ENCODE measurements at regions not wholly inside any gene's neighbourhood (a gene's known extent, or its start where the extent isn't known, plus 50 kb on each side); places are given as distances from the start of the nearest gene placed in this dataset.
A peak's percentile ranks its signal among the peaks of the same experiment; 100 is the strongest.

DNA sequence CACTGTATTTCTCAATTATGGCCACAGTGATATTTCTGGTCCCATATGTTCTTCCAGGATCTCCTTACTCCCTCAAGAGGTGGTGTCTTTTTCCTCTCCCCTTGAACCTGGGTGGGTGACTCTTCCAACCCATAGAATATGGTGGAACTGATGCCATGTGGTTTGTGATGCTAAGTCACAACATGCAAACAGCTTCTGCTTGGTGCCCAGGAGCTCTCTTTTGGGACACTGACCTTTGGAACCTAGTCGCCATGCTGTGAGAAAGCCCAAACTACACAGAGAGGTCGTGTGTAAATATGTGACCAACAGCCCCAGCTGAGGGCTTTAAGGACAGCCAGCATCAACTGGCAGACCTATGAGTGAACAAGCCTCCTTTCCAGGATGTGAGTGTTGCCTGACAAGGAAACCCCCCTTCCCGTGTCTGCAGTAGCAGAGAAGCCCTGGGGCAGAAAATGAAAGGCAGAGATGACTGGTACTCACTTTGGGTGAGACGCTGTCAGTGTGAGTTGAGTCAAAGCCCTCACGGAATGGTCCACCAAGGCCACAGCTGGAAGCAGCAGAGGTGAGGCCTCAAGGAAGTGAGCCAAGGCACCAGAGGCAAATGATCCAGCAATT is 223.4 kb downstream of the BCOR start:
- H3K27me3 Mint-ChIP-seq (ENCODE audit: low read depth), result no peaks in the 10 kb centered on the region
- peak overlapping the region; percentile 94 for H3K27ac Mint-ChIP-seq
- peak overlapping the region; percentile 35 for H3K4me3 Mint-ChIP-seq
- H3K36me3 Mint-ChIP-seq (ENCODE audit: low read depth), result peaks cover 10% of the 10 kb centered on the region
- peaks cover 36% of the 10 kb centered on the region for H3K4me1 Mint-ChIP-seq (ENCODE audit: low read depth)
- H3K9me3 Mint-ChIP-seq, result peaks cover 2% of the 10 kb centered on the region

DNA sequence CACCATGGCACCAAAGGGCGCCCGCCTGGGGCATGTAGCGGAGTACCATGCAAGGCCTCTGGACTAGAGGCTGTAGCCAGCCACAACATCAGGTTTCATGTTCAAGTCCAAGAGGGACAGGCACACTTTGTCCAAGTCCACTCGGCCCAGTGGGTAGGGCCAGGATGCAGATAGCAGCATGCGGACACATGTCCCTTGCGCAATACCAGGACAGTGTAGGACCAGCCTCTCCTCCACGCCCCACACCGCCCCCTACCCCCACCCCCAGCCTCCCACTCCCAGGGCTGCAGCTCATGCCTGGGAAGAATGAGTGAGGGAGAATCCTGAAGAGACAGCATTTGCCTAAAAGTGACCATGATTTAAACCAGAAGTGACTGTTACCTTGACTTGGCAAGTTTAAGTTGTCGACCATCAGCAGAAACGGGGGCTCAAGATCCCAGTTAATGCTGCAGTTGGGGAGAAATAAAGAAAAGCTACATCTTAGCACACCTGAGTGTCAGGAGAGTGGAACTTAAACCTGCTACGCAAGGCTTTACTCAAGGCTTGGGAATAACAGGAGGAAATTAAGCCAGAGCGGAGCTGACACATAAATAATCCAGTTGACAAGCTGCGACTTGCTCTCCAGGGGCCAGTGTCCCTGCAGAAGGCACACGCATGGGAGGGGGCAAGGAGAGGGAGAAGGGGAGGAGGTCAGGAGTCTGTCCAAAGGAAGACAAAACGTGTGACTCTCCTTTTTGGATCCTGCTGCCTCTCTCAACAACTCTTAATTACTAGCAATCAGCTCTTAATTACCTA is 221.7 kb downstream of the BCOR start:
- no peaks in the 10 kb centered on the region for H3K27me3 Mint-ChIP-seq (ENCODE audit: low read depth)
- peaks cover 10% of the 10 kb centered on the region for H3K36me3 Mint-ChIP-seq (ENCODE audit: low read depth)
- H3K4me3 Mint-ChIP-seq, result no peak overlapping the region
- H3K27ac Mint-ChIP-seq, result no peak overlapping the region
- H3K9me3 Mint-ChIP-seq, result peaks cover 2% of the 10 kb centered on the region
- peaks cover 26% of the 10 kb centered on the region for H3K4me1 Mint-ChIP-seq (ENCODE audit: low read depth)

DNA sequence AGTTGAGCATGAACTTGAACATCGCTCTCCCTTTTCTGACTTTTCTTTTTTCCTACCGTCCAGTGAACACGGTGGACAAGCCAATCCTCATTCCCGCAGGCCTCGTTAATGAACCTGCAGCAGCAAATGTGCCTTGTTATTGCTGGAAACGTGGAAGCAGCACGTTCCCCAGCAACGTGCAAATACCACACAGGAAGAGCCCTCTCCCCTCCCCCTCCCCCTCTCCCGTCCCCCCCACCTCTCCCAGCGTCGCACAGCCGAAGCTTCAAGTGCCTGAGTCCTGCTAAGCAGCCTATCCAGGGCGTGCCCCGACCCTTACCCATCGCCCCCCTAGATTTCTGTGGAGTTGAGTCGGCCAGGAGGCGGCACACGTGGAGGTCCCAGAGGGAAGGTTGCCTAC is 219.9 kb downstream of the BCOR start:
- Mint-ChIP-seq H3K27ac (no peak overlapping the region), H3K4me1 (ENCODE audit: low read depth) (peaks cover 17% of the 10 kb centered on the region), H3K36me3 (ENCODE audit: low read depth) (peaks cover 6% of the 10 kb centered on the region), H3K9me3 (peaks cover 7% of the 10 kb centered on the region), H3K4me3 (no peak overlapping the region), H3K27me3 (ENCODE audit: low read depth) (no peaks in the 10 kb centered on the region)

DNA sequence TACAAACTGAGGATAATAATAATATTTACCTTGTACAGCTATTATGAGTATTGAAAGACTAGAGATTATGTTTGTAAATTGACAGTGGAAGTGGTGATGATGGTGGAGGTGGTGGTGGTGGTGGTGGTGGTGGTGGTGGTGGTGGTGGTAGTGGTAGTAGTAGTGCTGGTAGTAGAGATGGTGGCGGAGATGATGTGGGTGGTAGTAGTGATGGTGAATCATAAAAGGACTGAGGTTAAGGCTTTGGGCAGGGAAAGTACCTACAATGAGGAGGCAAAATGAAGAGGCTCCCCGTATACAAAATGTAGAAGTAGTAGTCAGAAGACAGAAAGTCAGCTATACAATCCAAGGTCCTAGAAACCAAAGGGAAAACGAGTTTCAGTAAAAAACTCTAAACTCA is 214.1 kb downstream of the BCOR start:
- Mint-ChIP-seq H3K27ac (peak overlapping the region; percentile 91), H3K27me3 (ENCODE audit: low read depth) (peaks cover 6% of the 10 kb centered on the region), H3K9me3 (peaks cover 16% of the 10 kb centered on the region), H3K4me3 (peak overlapping the region; percentile 52), H3K4me1 (ENCODE audit: low read depth) (peaks cover 20% of the 10 kb centered on the region), H3K36me3 (ENCODE audit: low read depth) (peaks cover 10% of the 10 kb centered on the region)

DNA sequence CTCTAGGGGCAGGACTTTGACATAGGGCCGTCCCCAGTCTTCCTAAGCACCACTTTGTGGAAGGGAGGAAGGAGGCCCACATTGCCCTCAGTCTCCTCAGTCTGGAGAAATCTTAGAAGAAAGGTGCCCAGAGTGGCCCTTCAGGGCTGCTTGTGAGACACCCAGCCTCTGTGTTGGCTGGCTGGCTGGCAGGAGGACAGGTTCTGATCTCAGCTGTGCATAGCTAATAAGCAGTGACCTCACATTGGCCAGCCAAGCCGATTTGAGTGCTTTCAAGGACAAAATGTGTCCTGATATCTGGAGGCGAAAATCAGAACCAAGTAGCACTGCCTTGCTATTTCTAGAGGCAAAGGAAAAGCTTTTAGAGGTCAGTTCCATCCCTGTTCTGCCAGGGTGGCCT is 211.5 kb downstream of the BCOR start:
- Mint-ChIP-seq H3K27ac (no peak overlapping the region), H3K4me3 (no peak overlapping the region), H3K27me3 (ENCODE audit: low read depth) (peaks cover 6% of the 10 kb centered on the region), H3K4me1 (ENCODE audit: low read depth) (peaks cover 19% of the 10 kb centered on the region), H3K9me3 (peaks cover 16% of the 10 kb centered on the region), H3K36me3 (ENCODE audit: low read depth) (peaks cover 10% of the 10 kb centered on the region)

DNA sequence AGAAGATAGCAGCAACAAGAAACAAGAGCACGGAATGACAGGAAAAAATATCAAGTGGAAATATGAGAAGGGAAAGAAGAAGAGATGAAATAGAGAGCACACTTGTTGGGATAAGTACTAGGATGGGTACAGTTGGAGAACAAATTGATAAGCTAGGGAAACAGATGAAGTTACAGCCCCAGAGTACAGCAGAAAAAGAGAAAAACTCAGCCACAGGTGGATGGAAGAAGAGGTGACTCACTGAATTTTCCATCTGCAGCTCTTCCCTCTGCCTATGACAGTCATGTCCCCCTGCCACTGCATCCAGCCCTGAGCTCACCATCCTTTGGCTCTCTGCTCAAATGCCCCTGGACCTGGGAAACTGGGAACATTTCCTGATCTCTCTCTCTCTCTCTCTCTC is 209.0 kb downstream of the BCOR start:
- peaks cover 3% of the 10 kb centered on the region for H3K9me3 Mint-ChIP-seq
- H3K36me3 Mint-ChIP-seq (ENCODE audit: low read depth), result peaks cover 5% of the 10 kb centered on the region
- peak overlapping the region; percentile 22 for H3K27ac Mint-ChIP-seq
- peaks cover 6% of the 10 kb centered on the region for H3K27me3 Mint-ChIP-seq (ENCODE audit: low read depth)
- no peak overlapping the region for H3K4me3 Mint-ChIP-seq
- H3K4me1 Mint-ChIP-seq (ENCODE audit: low read depth), result peaks cover 25% of the 10 kb centered on the region

DNA sequence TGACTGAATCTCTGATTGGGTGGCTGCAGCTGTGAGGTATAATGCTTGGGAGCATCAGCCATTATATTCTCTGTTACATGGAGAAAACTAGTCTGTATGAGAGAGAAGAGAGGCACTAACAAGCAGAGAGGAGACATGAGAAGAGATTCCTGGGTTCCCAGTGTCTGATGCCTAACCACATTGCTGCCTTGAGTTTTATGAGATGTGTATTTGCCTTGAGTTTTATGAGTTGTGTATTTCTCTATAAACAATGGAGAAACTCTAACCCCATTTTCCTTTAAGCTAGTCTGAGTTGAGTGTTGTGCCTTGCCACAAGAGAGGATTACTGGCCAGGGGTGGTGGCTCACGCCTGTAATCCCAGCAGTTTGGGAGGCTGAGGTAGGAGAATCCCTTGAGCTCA is 208.1 kb downstream of the BCOR start:
- Mint-ChIP-seq H3K27me3 (ENCODE audit: low read depth) (peaks cover 6% of the 10 kb centered on the region), H3K9me3 (no peaks in the 10 kb centered on the region), H3K27ac (no peak overlapping the region)

DNA sequence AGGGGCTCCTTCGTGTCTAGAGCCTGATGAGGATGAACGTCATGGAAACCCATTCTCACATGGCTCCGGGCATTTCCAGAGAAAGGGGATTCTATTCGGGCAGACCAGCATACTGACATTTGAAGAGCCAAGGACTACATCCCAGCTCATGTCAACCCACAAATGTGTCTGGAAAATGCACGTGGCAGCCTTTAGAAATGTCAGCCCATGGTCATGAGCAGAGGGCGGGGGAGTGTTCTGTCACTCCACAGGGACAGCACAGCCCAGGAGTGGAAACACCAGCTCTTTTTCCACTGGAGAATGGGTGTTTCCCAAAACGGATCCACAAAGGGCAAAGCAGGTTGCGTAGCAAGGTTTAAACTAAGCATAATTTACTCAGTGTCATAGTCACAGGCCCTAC is 207.0 kb downstream of the BCOR start:
- H3K9me3 Mint-ChIP-seq, result no peaks in the 10 kb centered on the region
- H3K27ac Mint-ChIP-seq, result no peak overlapping the region
- H3K4me1 Mint-ChIP-seq (ENCODE audit: low read depth), result peaks cover 17% of the 10 kb centered on the region

More for the DNA sequence above, 208.1 kb downstream of the BCOR start:
- H3K36me3 Mint-ChIP-seq (ENCODE audit: low read depth), result peaks cover 2% of the 10 kb centered on the region
- H3K4me1 Mint-ChIP-seq (ENCODE audit: low read depth), result peaks cover 17% of the 10 kb centered on the region
- no peak overlapping the region for H3K4me3 Mint-ChIP-seq

DNA sequence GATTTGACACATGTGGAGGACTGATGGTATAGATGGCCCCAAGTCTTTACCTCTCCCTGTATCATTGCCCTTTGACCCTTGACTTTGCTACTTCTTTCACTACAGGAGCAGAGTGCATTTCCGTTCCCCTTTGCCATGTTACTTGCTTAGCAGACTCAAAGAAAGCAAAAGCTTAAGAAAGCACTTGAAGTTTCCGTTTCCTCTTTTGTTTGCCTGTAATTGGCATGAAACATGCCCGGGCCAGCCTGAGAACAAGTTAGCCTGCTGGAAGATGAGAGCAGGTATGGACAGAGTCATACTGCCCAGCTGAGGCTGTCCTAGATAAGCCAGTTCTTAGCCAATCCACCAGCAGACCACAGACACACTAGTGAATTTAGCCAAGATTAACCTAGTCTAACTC is 206.0 kb downstream of the BCOR start:
- Mint-ChIP-seq H3K9me3 (no peaks in the 10 kb centered on the region), H3K4me3 (no peak overlapping the region), H3K4me1 (ENCODE audit: low read depth) (peaks cover 17% of the 10 kb centered on the region), H3K27ac (peak overlapping the region; percentile 10), H3K27me3 (ENCODE audit: low read depth) (peaks cover 3% of the 10 kb centered on the region), H3K36me3 (ENCODE audit: low read depth) (peaks cover 2% of the 10 kb centered on the region)

More for the DNA sequence above, 207.0 kb downstream of the BCOR start:
- Mint-ChIP-seq H3K27me3 (ENCODE audit: low read depth) (peaks cover 6% of the 10 kb centered on the region), H3K36me3 (ENCODE audit: low read depth) (peaks cover 2% of the 10 kb centered on the region), H3K4me3 (no peak overlapping the region)

DNA sequence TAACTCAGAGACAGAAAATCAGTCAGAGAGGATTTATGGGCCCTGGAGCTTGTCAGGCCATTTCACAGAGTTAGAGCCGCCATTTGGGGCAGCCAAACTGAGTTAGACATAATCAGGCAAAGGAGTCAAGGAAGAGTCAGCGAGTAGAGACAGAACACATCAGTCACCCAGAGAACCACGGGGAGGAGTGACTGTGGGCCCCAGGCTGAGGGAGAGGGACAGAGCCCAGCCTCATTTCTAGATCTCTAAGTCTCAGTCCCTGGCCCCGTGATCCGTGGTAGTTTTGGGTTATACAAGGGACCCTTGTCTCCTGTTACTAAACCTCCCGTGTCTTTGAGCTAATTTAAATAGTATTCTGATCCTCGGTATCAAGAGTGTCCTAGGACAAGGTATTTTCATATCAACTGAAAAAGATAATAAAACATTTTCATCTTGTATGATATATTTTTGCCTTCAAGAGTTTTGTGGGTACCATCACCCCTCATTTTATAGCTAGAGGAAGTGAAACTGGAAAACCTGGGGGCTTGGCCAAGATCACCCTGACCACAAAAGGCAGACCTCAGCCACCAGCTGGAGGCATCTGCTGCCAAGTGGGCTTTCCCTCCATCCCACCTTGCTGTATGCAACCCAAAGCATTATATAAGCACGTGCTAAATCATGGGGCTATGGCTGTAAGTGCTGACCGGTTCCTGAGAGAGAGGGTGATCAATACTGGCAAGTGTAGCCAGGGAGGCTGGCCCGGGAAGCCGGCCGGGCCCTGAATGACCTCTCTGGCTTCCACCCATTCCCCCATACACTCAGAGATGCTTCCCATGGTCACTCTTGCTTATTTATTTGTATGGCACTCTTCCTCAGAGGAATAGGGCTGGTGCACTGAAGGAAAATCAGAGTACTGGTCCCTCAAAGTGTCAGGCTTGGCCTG is 204.1 kb downstream of the BCOR start:
- Mint-ChIP-seq H3K4me1 (ENCODE audit: low read depth) (peaks cover 13% of the 10 kb centered on the region), H3K27me3 (ENCODE audit: low read depth) (no peaks in the 10 kb centered on the region), H3K36me3 (ENCODE audit: low read depth) (peaks cover 2% of the 10 kb centered on the region), H3K27ac (no peak overlapping the region), H3K4me3 (no peak overlapping the region), H3K9me3 (no peaks in the 10 kb centered on the region)

DNA sequence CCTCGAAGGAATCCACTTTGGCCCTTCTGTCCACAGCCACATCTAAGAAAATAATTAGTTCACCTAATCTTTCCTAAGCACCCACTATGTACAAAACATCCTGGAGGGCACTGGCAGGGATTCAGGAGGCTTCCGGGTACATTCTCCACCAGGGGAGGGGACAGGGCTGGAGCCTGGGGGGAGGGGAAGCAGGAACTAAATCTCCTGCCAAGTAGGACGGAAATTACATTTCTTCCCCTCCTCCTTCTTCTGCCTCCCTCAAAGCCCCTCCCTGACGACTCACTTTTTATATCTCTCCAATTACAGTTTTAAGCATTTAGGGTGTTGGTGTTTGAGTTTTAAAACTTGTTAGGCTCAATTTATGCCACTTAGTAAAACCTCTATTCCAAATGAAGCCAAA is 203.1 kb downstream of the BCOR start:
- no peaks in the 10 kb centered on the region for H3K27me3 Mint-ChIP-seq (ENCODE audit: low read depth)
- peaks cover 2% of the 10 kb centered on the region for H3K36me3 Mint-ChIP-seq (ENCODE audit: low read depth)

DNA sequence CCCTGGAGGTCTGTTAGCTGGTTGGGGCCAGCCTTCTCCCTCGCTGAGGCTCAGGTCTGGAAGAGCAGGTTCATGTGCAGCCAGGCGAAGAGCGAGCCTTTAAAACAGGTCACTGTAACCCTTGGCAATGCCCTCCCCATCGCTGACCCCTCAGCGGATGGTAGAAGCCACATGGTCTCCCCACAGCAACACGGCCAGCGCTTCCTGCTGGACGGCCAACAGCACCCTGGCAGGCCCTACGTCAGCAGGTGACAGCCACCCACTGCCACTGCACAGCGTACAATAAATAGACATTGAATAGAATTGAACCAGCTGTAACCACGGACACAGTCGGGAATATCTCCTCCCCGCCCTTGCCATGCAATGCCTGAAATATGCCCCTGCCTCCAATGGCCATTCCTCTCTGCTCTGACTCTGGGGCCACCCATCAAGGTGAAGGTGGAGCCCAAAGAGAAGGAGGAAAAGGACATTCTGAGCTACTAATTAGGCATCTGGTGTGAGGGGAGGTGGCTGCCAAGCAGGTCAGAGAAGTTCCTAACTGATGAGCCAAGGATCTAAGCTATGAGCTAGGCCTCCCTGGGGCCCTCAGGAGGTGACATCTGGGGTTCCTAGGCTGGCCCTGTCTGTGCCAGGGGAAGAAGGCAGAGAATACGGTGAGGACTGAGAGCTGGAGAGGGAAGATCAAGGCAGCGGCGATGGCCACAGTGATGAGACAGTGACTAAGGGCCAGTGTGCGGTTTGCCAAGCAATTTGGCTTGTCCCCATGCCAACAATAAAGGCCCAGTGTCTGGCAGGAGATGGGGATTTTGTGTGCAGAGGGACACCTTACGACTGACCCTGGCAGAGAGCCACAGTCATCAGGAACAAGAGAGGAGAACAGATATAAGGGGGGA is 202.3 kb downstream of the BCOR start:
- Mint-ChIP-seq H3K4me3 (no peak overlapping the region), H3K9me3 (no peaks in the 10 kb centered on the region), H3K4me1 (ENCODE audit: low read depth) (peaks cover 13% of the 10 kb centered on the region), H3K36me3 (ENCODE audit: low read depth) (peaks cover 2% of the 10 kb centered on the region), H3K27ac (peak overlapping the region; percentile 31), H3K27me3 (ENCODE audit: low read depth) (no peaks in the 10 kb centered on the region)

More for the DNA sequence above, 203.1 kb downstream of the BCOR start:
- H3K4me3 Mint-ChIP-seq, result no peak overlapping the region
- H3K9me3 Mint-ChIP-seq, result no peaks in the 10 kb centered on the region
- peaks cover 13% of the 10 kb centered on the region for H3K4me1 Mint-ChIP-seq (ENCODE audit: low read depth)
- H3K27ac Mint-ChIP-seq, result no peak overlapping the region

DNA sequence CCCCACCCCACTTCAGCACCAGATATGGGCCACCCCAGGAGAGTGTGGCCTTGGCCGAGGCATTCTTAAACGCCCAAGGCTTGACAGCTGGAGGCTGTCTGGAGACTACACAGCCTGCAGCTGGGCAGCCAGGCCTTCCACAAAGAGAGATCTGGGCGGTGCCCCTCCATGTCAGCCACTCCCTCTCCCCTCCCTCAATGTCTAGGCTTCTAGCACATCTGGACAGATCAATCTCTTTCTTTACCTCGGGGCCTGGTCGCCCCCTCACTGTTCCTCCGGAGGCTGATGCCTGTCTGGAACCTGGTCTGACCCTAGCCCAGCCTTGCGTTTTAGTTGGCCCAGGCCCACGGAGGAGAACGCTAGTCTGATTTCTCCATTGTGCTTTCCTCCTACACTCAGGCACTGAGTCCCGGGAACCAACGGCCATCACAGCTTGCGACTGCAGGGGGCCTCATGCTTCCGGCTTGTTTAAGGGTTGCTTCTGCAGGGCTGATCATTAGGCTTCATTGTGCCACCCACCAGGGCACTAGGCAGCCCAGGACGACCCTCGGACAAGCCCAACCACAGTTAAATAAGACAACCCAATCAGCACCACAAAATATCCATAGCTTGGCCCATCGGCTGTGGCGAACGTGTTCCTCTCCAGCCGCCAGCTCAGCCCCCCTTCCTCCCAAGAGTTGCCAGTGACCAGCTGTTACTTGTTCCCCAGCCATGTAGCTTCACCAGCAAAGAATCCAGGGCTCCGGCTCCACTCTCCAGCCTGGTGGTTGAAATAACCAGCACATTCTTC is 200.6 kb downstream of the BCOR start:
- Mint-ChIP-seq H3K27ac (no peak overlapping the region), H3K27me3 (ENCODE audit: low read depth) (peaks cover 7% of the 10 kb centered on the region), H3K36me3 (ENCODE audit: low read depth) (no peaks in the 10 kb centered on the region), H3K9me3 (no peaks in the 10 kb centered on the region), H3K4me1 (ENCODE audit: low read depth) (peaks cover 3% of the 10 kb centered on the region), H3K4me3 (no peak overlapping the region)
